ENCODE measurements at regions not wholly inside any gene's neighbourhood (a gene's known extent, or its start where the extent isn't known, plus 50 kb on each side); places are given as distances from the start of the nearest gene placed in this dataset.

DNA sequence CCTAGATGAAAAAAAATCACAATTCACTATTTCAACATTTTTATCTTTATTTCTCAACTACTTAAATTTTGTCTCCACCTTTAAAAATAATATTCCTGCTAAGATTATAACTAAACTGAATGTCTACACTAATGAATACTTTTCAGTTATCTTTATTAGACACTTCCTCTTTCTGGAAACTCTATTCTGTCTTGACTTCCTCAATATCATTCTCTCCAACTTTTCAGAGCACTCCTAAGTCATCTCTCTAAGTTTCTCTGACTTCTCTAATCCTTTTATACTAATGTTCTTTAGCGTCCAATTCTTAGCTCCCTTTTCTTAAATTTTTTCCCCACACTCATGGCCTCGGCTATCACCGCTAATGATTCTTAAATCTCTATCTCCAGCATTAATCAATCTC is 374.2 kb downstream of the FBXO8 start:
- Histone ChIP-seq H3K18ac (ENCODE audit: extremely low read depth, low read length) (no peak overlapping the region), H2BK5ac (ENCODE audit: low read depth, low read length) (no peak overlapping the region), H3K36me3 (ENCODE audit: control insufficient read depth in 2 of 4, insufficient read depth in 4 of 4, low read length in 3 of 4) (no peaks in the 10 kb centered on the region), H3K9me3 (ENCODE audit: insufficient read depth in 2 of 2, low read depth in 1 of 2, low read length in 1 of 2) (no peaks in the 10 kb centered on the region), H2BK20ac (ENCODE audit: low read length) (no peak overlapping the region), H2BK120ac (replicated peaks; ENCODE audit: low read depth, low read length) (no peak overlapping the region), H4K8ac (ENCODE audit: extremely low read depth, insufficient read depth, low read length) (no peak overlapping the region), H3K56ac (replicated peaks; ENCODE audit: insufficient read length, low read depth, low read length) (no peak overlapping the region), H3K27ac (ENCODE audit: low read depth, low read length) (no peak overlapping the region), H4K91ac (replicated peaks; ENCODE audit: insufficient read length, low read length) (no peak overlapping the region), H3K4ac (replicated peaks; ENCODE audit: insufficient read length, low read depth, low read length) (no peak overlapping the region), H3K4me2 (ENCODE audit: insufficient read depth in 1 of 2, low read depth in 2 of 2, low read length in 2 of 2) (no peak overlapping the region), H3K79me1 (ENCODE audit: low read depth, low read length) (no peaks in the 10 kb centered on the region), H3K27me3 (replicated peaks in 1 of 4; ENCODE audit: control insufficient read depth in 3 of 4, extremely low read depth in 1 of 4, insufficient read depth in 3 of 4, low read length in 3 of 4) (no peaks in the 10 kb centered on the region), H3K4me1 (replicated peaks in 1 of 4; ENCODE audit: control insufficient read depth in 3 of 4, insufficient read depth in 4 of 4, low read length in 3 of 4) (no peaks in the 10 kb centered on the region), H2AK5ac (ENCODE audit: low read depth, low read length) (no peak overlapping the region), H3K9ac (replicated peaks in 1 of 4; ENCODE audit: extremely low read depth in 1 of 4, low read depth in 3 of 4, low read length in 3 of 4) (no peak overlapping the region), H3K14ac (ENCODE audit: insufficient read length) (no peak overlapping the region), H3K23me2 (ENCODE audit: low read depth, low read length) (no peaks in the 10 kb centered on the region), H3K23ac (ENCODE audit: insufficient read length) (no peak overlapping the region), H2BK12ac (ENCODE audit: low read depth, low read length) (no peak overlapping the region), H4K20me1 (replicated peaks in 1 of 2; ENCODE audit: control insufficient read depth in 1 of 2, insufficient read depth in 2 of 2, low read length in 2 of 2) (peaks cover 0 to 1% of the 10 kb centered on the region in 2 experiments), H3K79me2 (ENCODE audit: control insufficient read depth in 1 of 2, insufficient read depth in 2 of 2, low read length in 2 of 2) (no peaks in the 10 kb centered on the region), H4K5ac (ENCODE audit: insufficient read length, low read depth, low read length) (no peak overlapping the region), H3K4me3 (ENCODE audit: extremely low read depth in 1 of 4, insufficient read depth in 2 of 4, low read depth in 3 of 4, low read length in 4 of 4) (no peak overlapping the region), H2BK15ac (ENCODE audit: low read length) (no peak overlapping the region), H2AFZ (ENCODE audit: low read length) (no peak overlapping the region)
- DNase-seq (ENCODE audit: low read depth in 1 of 2, low spot score in 2 of 2) (no peak), FAIRE-seq (no peak)
- CTCF ChIA-PET (ENCODE audit: partially characterized antibody) = interaction anchor here (0.6 kb wide), 1 partner anchor 59 kb away, joined by 3 read pairs; no protein-coding TSS in a partner anchor
- WGBS, 2 experiments (ENCODE audit: extremely low coverage in 1 of 2, insufficient coverage in 1 of 2, insufficient read length in 1 of 2, insufficient replicate concordance in 2 of 2, low coverage in 1 of 2, low lambda C conversion rate in 2 of 2, missing lambda C conversion rate in 1 of 2) = 91% methylated on average over 3 of the region's 3 CpGs; no CpG with 5 or more reads in 1 of the 2 experiments
- POLR2A ChIA-PET (ENCODE audit: partially characterized antibody) = no interaction called here
- TF ChIP-seq RNF2 (IDR thresholded peaks at IDR 0.05; ENCODE audit: borderline replicate concordance, low read depth, low read length, missing control alignments, poor library complexity, severe bottlenecking) = no peak
- TF ChIP-seq RXRA (IDR thresholded peaks at IDR 0.05; ENCODE audit: insufficient read depth, low read depth, low read length) = no peak
- no peak for TF ChIP-seq POLR2AphosphoS5 (IDR thresholded peaks at IDR 0.05; ENCODE audit: low read depth, low read length)
- no peak for TF ChIP-seq TEAD4 (IDR thresholded peaks at IDR 0.05; ENCODE audit: low read depth, low read length)
- TF ChIP-seq ZNF274 (IDR thresholded peaks at IDR 0.05; ENCODE audit: borderline replicate concordance, extremely low read depth, low read length) = no peak
- TF ChIP-seq YY1 (IDR thresholded peaks at IDR 0.05; ENCODE audit: low read depth, low read length) = no peak
- TF ChIP-seq CHD2 (IDR thresholded peaks at IDR 0.05; ENCODE audit: low read length) = no peak
- TF ChIP-seq SP1 (IDR thresholded peaks at IDR 0.05; ENCODE audit: low read depth, low read length) = no peak
- no peak for TF ChIP-seq SRF (IDR thresholded peaks at IDR 0.05; ENCODE audit: low read depth, low read length)
- no peak for TF ChIP-seq CEBPB (IDR thresholded peaks at IDR 0.05; ENCODE audit: low read depth, low read length)
- TF ChIP-seq TCF12 (IDR thresholded peaks at IDR 0.05; ENCODE audit: low read depth, low read length) = no peak
